ENCODE measurements at regions not wholly inside any gene's neighbourhood (a gene's known extent, or its start where the extent isn't known, plus 50 kb on each side); places are given as distances from the start of the nearest gene placed in this dataset.

GRCh38 chr9:29336281-29336680 is 1763.0 kb upstream of the C9orf72 start:
- Mint-ChIP-seq H3K36me3 (ENCODE audit: low read depth) (peaks cover 2% of the 10 kb centered on the region), H3K27ac (no peak overlapping the region), H3K4me1 (no peaks in the 10 kb centered on the region), H3K27me3 (ENCODE audit: insufficient read depth) (no peaks in the 10 kb centered on the region), H3K9me3 (no peaks in the 10 kb centered on the region), H3K4me3 (no peak overlapping the region)
- no peak overlapping the region for H3K4me3 ChIP-seq (ENCODE audit: low read length)
- no peak overlapping the region for H3K9ac ChIP-seq (ENCODE audit: extremely low read depth, low read length, poor library complexity, severe bottlenecking)
- H3K4me1 ChIP-seq (ENCODE audit: control insufficient read depth, insufficient read depth, low read length) = no peaks in the 10 kb centered on the region
- no peaks in the 10 kb centered on the region for H3K9me3 ChIP-seq (ENCODE audit: control insufficient read depth, low read length)
- no peaks in the 10 kb centered on the region for H3K27me3 ChIP-seq (ENCODE audit: control insufficient read depth, insufficient read depth, low read length, poor library complexity, severe bottlenecking)
- no peaks in the 10 kb centered on the region for H3K36me3 ChIP-seq (ENCODE audit: control insufficient read depth, insufficient read depth, low read length)
- TF ChIP-seq CTCF (conservative IDR thresholded peaks at IDR 0.05) = no peak
- H3K27ac ChIP-seq (ENCODE audit: low read depth, low read length) = no peak overlapping the region
- no peak for DNase-seq
- WGBS, 2 experiments (ENCODE audit: insufficient coverage in 1 of 2, insufficient read length in 1 of 2) = 94% methylated on average over 3 of the region's 3 CpGs; no CpG with 5 or more reads in 1 of the 2 experiments

GRCh38 chr9:29339387-29339786 is 1766.1 kb upstream of the C9orf72 start:
- H3K4me3 Mint-ChIP-seq = no peak overlapping the region
- Histone ChIP-seq H3K27me3 (ENCODE audit: control insufficient read depth, insufficient read depth, low read length, poor library complexity, severe bottlenecking) (no peaks in the 10 kb centered on the region), H3K9me3 (ENCODE audit: control insufficient read depth, low read length) (no peaks in the 10 kb centered on the region), H3K9ac (ENCODE audit: extremely low read depth, low read length, poor library complexity, severe bottlenecking) (no peak overlapping the region), H3K27ac (ENCODE audit: low read depth, low read length) (no peak overlapping the region), H3K4me3 (ENCODE audit: low read length) (no peak overlapping the region), H3K4me1 (ENCODE audit: control insufficient read depth, insufficient read depth, low read length) (no peaks in the 10 kb centered on the region), H3K36me3 (ENCODE audit: control insufficient read depth, insufficient read depth, low read length) (no peaks in the 10 kb centered on the region)
- no peak for TF ChIP-seq CTCF (conservative IDR thresholded peaks at IDR 0.05)
- no peaks in the 10 kb centered on the region for H3K4me1 Mint-ChIP-seq
- peaks cover 4% of the 10 kb centered on the region for H3K36me3 Mint-ChIP-seq (ENCODE audit: low read depth)
- peaks cover 5% of the 10 kb centered on the region for H3K9me3 Mint-ChIP-seq
- 91% methylated on average over 2 of the region's 2 CpGs; no CpG with 5 or more reads in 1 of the 2 experiments for WGBS, 2 experiments (ENCODE audit: insufficient coverage in 1 of 2, insufficient read length in 1 of 2)
- no peaks in the 10 kb centered on the region for H3K27me3 Mint-ChIP-seq (ENCODE audit: insufficient read depth)
- no peak for DNase-seq
- H3K27ac Mint-ChIP-seq = no peak overlapping the region

- Histone ChIP-seq H3K36me3 (ENCODE audit: control insufficient read depth, insufficient read depth, low read length) (no peaks in the 10 kb centered on the region), H3K9me3 (ENCODE audit: control insufficient read depth, low read length) (no peaks in the 10 kb centered on the region), H3K27ac (ENCODE audit: low read depth, low read length) (no peak overlapping the region), H3K4me3 (ENCODE audit: low read length) (no peak overlapping the region), H3K27me3 (ENCODE audit: control insufficient read depth, insufficient read depth, low read length, poor library complexity, severe bottlenecking) (no peaks in the 10 kb centered on the region), H3K4me1 (ENCODE audit: control insufficient read depth, insufficient read depth, low read length) (no peaks in the 10 kb centered on the region), H3K9ac (ENCODE audit: extremely low read depth, low read length, poor library complexity, severe bottlenecking) (no peak overlapping the region)
- Mint-ChIP-seq H3K27ac (no peak overlapping the region), H3K27me3 (ENCODE audit: insufficient read depth) (no peaks in the 10 kb centered on the region), H3K4me1 (no peaks in the 10 kb centered on the region), H3K36me3 (ENCODE audit: low read depth) (peaks cover 1% of the 10 kb centered on the region), H3K9me3 (peaks cover 2% of the 10 kb centered on the region), H3K4me3 (no peak overlapping the region)
- 94 to 100% methylated on average over 1 of the region's 1 CpG for WGBS, 2 experiments (ENCODE audit: insufficient coverage in 1 of 2, insufficient read length in 1 of 2)
- no peak for DNase-seq
- no peak for TF ChIP-seq CTCF (conservative IDR thresholded peaks at IDR 0.05)
Observed at GRCh38 chr9:29348999-29349398, 1775.7 kb upstream of the C9orf72 start.
